ENCODE measurements at regions not wholly inside any gene's neighbourhood (a gene's known extent, or its start where the extent isn't known, plus 50 kb on each side); places are given as distances from the start of the nearest gene placed in this dataset.

- TF ChIP-seq, protein P1, sequence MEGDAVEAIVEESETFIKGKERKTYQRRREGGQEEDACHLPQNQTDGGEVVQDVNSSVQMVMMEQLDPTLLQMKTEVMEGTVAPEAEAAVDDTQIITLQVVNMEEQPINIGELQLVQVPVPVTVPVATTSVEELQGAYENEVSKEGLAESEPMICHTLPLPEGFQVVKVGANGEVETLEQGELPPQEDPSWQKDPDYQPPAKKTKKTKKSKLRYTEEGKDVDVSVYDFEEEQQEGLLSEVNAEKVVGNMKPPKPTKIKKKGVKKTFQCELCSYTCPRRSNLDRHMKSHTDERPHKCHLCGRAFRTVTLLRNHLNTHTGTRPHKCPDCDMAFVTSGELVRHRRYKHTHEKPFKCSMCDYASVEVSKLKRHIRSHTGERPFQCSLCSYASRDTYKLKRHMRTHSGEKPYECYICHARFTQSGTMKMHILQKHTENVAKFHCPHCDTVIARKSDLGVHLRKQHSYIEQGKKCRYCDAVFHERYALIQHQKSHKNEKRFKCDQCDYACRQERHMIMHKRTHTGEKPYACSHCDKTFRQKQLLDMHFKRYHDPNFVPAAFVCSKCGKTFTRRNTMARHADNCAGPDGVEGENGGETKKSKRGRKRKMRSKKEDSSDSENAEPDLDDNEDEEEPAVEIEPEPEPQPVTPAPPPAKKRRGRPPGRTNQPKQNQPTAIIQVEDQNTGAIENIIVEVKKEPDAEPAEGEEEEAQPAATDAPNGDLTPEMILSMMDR (conservative IDR thresholded peaks at IDR 0.05) = no peak
- TF ChIP-seq EZH2 (IDR thresholded peaks at IDR 0.05; ENCODE audit: low read depth) = no peak
Measured at GRCh38 chr7:13489386-13489785, 500.1 kb downstream of the ETV1 start.

Measured in PC-9 (cell line).